GM13976 (cell line): ENCODE measurements at regions not wholly inside any gene's neighbourhood (a gene's known extent, or its start where the extent isn't known, plus 50 kb on each side); places are given as distances from the start of the nearest gene placed in this dataset.
"Not testable (repeated sequence)": the region's sequence is repeated elsewhere in the genome, so short reads cannot be mapped to it uniquely, and the experiment has no call there.

Experiments
- DNase-seq: peaks from one replicate; pipeline ENCODE4 v3.0.0; 2012; ENCODE audit warnings: low spot score
- in situ Hi-C: fragments of 300-500 bp; cut with MboI; formaldehyde crosslinking; loops from one replicate; pipeline ENCODE4 v1.12.0; 2022; ENCODE audit warnings: low sequenced_read_pairs, mixed read lengths, inconsistent platforms; ENCODE audit not compliant: unreplicated experiment
- TF ChIP-seq, protein P1 (sequence below): IDR thresholded peaks from 2 replicates; pipeline ENCODE4 v1.5.1; 2012; ENCODE audit warnings: borderline replicate concordance, mild to moderate bottlenecking; ENCODE audit not compliant: insufficient read depth; ENCODE audit errors: extremely low read depth, missing control alignments, control extremely low read depth

DNA sequence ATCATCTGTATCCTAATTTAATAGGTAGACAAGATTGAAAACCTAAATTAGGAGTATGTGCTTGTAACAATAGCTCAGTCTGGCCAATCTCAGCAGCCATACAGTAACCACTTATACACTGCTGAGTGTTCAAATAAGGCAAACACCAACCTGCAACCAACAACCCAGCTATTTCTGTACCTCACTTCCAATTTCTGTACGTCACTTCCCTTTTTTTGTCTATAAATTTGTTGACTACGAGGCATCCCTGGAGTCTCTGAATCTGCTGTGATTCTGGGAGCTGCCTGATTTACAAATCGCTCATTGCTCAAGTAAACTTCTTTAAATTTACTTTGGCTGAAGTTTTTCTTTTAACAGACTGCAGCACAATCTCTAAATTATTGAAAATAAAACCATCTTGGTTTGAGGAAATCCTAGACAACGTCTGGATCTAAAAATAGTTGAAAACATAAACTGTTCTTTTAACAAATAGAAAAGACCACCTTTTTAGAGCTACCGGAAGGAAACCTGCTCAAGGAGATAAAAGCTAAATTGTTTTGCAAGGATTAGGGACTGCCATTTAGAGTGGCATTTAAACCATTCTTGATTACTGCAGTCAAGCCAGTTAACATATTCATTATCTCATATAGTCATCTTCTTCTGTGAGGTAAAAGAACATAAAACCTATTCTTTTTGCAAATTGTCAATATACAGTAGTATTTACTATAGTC lies 778.1 kb downstream of the SH3BGRL start:
- no peak for DNase-seq
- in situ Hi-C loops: no loop called here
- TF ChIP-seq, protein P1, sequence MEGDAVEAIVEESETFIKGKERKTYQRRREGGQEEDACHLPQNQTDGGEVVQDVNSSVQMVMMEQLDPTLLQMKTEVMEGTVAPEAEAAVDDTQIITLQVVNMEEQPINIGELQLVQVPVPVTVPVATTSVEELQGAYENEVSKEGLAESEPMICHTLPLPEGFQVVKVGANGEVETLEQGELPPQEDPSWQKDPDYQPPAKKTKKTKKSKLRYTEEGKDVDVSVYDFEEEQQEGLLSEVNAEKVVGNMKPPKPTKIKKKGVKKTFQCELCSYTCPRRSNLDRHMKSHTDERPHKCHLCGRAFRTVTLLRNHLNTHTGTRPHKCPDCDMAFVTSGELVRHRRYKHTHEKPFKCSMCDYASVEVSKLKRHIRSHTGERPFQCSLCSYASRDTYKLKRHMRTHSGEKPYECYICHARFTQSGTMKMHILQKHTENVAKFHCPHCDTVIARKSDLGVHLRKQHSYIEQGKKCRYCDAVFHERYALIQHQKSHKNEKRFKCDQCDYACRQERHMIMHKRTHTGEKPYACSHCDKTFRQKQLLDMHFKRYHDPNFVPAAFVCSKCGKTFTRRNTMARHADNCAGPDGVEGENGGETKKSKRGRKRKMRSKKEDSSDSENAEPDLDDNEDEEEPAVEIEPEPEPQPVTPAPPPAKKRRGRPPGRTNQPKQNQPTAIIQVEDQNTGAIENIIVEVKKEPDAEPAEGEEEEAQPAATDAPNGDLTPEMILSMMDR: no peak

DNA sequence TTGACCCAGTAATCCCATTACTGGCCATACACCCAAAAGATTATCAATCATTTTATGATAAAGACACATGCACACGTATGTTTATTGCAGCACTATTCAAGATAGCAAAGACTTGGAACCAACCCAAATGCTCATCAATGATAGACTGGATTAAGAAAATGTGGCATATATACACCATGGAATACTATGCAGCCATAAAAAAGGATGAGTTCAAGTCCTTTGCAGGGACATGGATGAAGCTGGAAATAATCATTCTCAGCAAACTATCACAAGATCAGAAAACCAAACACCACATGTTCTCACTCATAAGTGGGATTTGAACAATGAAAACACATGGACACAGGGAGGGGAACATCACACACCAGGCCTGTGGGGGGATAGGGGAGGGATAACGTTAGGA lies 785.3 kb downstream of the SH3BGRL start:
- in situ Hi-C loops, DNase-seq: not testable (repeated sequence)

DNA sequence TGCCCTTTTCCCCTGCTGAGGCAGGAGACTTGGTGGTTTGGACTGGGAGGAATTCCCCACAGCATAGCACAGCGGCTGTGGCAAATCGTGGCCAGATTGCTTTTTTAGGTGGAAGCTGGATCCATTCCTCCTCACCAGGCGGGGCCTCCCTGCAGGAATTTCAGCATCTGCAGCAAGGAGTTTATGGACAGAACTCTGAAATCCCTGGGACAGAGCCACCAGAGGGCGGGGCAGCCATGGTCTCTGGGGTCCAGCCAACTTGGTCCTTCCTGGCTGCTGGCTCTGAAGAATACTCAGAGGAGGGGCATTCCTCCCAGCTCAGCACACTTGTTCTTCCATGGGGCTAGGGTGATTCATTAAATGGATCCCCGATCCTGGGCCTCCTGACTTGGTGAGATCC lies 794.3 kb downstream of the SH3BGRL start:
- in situ Hi-C loops: no loop called here
- no peak for DNase-seq
- TF ChIP-seq, protein P1: no peak

DNA sequence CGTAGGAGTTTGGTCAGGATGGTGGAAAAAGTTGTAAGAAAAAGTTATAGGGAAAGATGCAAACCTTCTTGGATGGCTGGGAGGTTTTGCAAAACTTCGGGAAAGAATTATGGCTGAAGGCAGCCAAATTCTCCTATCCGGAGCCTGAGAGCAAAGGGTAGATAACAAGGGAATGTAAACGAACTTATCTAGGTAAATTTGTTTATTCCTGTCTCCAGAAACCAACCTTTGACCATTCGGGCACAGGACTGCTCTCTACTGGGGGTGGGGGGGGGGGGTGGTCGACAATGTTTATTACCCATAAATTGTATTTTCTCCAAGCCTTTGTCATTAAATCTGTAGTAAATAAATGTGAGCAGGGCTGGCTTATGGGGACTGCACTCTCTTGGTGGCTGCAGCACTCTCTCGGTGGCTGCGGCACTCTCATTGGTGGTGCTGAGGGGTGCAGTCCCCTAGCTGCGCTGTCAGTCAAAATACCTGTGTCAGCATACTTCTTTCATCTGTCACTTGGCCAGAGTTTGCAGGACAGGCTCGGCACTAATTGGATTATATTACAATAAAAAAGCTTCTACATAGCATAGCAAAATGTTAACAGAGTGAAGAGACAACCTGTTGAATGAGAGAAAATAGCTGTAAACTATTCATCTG lies 827.8 kb downstream of the SH3BGRL start:
- in situ Hi-C loops: no loop called here
- TF ChIP-seq, protein P1: no peak
- DNase-seq: no peak

DNA sequence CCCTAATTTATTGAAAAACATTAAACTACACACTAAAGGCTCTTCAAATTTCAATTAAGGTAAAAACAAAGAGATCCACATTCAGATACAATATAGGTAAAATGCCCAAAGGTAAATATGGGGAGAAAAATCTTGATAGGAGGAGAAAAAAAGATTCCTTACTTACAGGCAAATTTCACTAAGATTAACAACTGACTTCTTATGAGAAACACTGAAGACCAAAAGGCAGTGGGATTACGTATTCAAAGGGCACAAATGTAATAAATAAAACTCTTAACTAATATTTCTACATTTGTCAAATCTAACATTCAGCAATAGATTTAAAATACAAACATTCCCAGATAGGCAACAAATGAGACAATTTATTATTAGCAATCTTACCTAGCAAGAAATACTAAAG lies 829.3 kb downstream of the SH3BGRL start:
- no peak for DNase-seq
- in situ Hi-C loops: no loop called here
- TF ChIP-seq, protein P1: no peak

DNA sequence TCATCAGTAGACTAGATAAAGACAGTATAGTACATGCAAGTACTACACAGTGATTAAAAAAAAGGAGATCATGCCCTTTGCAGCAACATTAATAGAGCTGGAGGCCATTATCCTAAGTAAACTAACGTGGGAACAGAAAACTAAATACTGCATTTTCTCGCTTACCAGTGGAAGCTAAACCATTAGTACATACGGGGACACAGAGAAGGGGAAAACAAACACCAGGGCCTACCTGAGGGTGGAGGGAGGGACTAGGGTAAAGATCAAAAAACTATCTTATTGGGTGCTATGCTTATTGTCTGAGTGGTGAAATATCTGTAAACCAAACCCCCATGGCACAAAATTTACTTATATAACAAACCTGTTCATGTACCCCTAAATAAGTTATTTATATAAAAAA lies 836.9 kb downstream of the SH3BGRL start:
- no peak for DNase-seq
- TF ChIP-seq, protein P1: no peak
- in situ Hi-C loops: no loop called here

DNA sequence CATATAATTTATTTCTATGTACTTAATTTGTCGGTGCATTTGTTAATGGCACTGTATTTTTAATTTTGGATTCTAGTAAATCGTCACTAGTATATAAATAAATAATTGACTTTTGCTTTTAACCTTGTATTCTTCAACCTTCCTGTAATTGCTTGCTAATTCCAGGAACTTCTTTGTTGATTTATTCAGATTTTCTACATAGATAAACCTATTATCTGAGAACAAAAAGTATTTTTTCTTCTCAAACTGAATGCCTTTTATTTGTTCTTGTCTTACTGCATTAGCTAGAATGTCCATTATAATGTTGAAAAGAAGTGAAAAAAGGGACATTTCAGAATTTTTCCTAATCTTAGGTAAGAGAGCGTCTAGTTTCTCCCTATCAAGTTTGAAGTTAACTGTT lies 839.1 kb downstream of the SH3BGRL start:
- DNase-seq: no peak
- in situ Hi-C loops: no loop called here
- TF ChIP-seq, protein P1: no peak
